ENCODE measurements at regions not wholly inside any gene's neighbourhood (a gene's known extent, or its start where the extent isn't known, plus 50 kb on each side); places are given as distances from the start of the nearest gene placed in this dataset.
"Not testable (repeated sequence)": the region's sequence is repeated elsewhere in the genome, so short reads cannot be mapped to it uniquely, and the experiment has no call there.

GRCh38 chr13:48828962-48829411 is 146.7 kb upstream of the FNDC3A start:
- no peak for ATAC-seq (ENCODE audit: low FRiP score)
- intact Hi-C loops (cut with DNase I): no loop called here
- H3K27ac ChIP-seq (ENCODE audit: low read depth in 1 of 2, low read length in 2 of 2): no peak overlapping the region
- no peak overlapping the region for H3K4me3 ChIP-seq (ENCODE audit: low read length in 2 of 2)
- no peak for DNase-seq
- H3K4me1 ChIP-seq (ENCODE audit: control insufficient read depth in 1 of 2, insufficient read depth in 2 of 2, low read length in 2 of 2): no peaks in the 10 kb centered on the region
- peaks cover 5% of the 10 kb centered on the region for H3K9me3 ChIP-seq (ENCODE audit: control insufficient read depth, low read length)
- no peaks in the 10 kb centered on the region for H3K27me3 ChIP-seq (ENCODE audit: control insufficient read depth in 1 of 2, insufficient read depth in 2 of 2, low read length in 1 of 2)
- H3K36me3 ChIP-seq (ENCODE audit: control insufficient read depth in 1 of 2, insufficient read depth in 2 of 2, low read length in 1 of 2): no peaks in the 10 kb centered on the region
- 69 to 84% methylated on average over 2 of the region's 2 CpGs for WGBS, 2 donors

DNA sequence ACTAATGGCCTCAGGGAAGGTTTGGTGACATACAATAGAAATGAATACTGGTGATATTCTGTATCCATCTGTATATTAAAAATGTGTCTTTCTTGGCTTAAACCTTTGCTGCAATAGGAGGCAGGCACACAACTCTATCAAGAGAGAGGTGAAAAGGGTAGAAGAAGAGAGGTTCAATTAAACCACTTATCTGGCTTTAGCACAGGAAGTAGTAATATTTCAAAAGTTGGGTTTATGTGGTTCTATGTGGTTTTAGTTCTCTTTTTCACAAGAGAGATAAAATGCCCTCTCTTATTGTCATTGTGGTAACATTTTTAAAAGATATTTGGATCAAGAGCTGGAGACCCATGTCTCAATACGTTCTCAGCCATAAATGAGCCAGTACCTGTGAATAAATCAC is 146.2 kb upstream of the FNDC3A start:
- intact Hi-C loops (cut with DNase I): no loop called here
- Histone ChIP-seq H3K36me3 (ENCODE audit: control insufficient read depth in 1 of 2, insufficient read depth in 2 of 2, low read length in 1 of 2) (no peaks in the 10 kb centered on the region), H3K4me1 (ENCODE audit: control insufficient read depth in 1 of 2, insufficient read depth in 2 of 2, low read length in 2 of 2) (no peaks in the 10 kb centered on the region), H3K27ac (ENCODE audit: low read depth in 1 of 2, low read length in 2 of 2) (no peak overlapping the region), H3K27me3 (ENCODE audit: control insufficient read depth in 1 of 2, insufficient read depth in 2 of 2, low read length in 1 of 2) (no peaks in the 10 kb centered on the region), H3K4me3 (ENCODE audit: low read length in 2 of 2) (no peak overlapping the region), H3K9me3 (ENCODE audit: control insufficient read depth, low read length) (peaks cover 5% of the 10 kb centered on the region)
- DNase-seq (no peak), ATAC-seq (ENCODE audit: low FRiP score) (no peak)
- 82 to 88% methylated on average over 1 of the region's 1 CpG for WGBS, 2 donors

- WGBS, 2 donors: 80 to 95% methylated on average over 7 of the region's 7 CpGs
- H3K4me3 ChIP-seq (ENCODE audit: low read length in 2 of 2): no peak overlapping the region
- H3K27me3 ChIP-seq (ENCODE audit: control insufficient read depth in 1 of 2, insufficient read depth in 2 of 2, low read length in 1 of 2): no peaks in the 10 kb centered on the region
- intact Hi-C loops (cut with DNase I): no loop called here
- H3K36me3 ChIP-seq (ENCODE audit: control insufficient read depth in 1 of 2, insufficient read depth in 2 of 2, low read length in 1 of 2): no peaks in the 10 kb centered on the region
- ATAC-seq (ENCODE audit: low FRiP score) (no peak), DNase-seq (no peak)
- H3K4me1 ChIP-seq (ENCODE audit: control insufficient read depth in 1 of 2, insufficient read depth in 2 of 2, low read length in 2 of 2): no peaks in the 10 kb centered on the region
- no peak overlapping the region for H3K27ac ChIP-seq (ENCODE audit: low read depth in 1 of 2, low read length in 2 of 2)
- H3K9me3 ChIP-seq (ENCODE audit: control insufficient read depth, low read length): peaks cover 5% of the 10 kb centered on the region
These were observed 144.5 kb upstream of the FNDC3A start for GRCh38 chr13:48831248-48831647.

- Histone ChIP-seq H3K4me1 (ENCODE audit: control insufficient read depth in 1 of 2, insufficient read depth in 2 of 2, low read length in 2 of 2) (no peaks in the 10 kb centered on the region), H3K36me3 (ENCODE audit: control insufficient read depth in 1 of 2, insufficient read depth in 2 of 2, low read length in 1 of 2) (no peaks in the 10 kb centered on the region), H3K27me3 (ENCODE audit: control insufficient read depth in 1 of 2, insufficient read depth in 2 of 2, low read length in 1 of 2) (no peaks in the 10 kb centered on the region), H3K27ac (ENCODE audit: low read depth in 1 of 2, low read length in 2 of 2) (no peak overlapping the region), H3K9me3 (ENCODE audit: control insufficient read depth, low read length) (no peaks in the 10 kb centered on the region), H3K4me3 (ENCODE audit: low read length in 2 of 2) (no peak overlapping the region)
- ATAC-seq (ENCODE audit: low FRiP score) (no peak), DNase-seq (no peak)
- WGBS, 2 donors: 81 to 83% methylated on average over 3 of the region's 3 CpGs
- intact Hi-C loops (cut with DNase I): no loop called here
These were observed 142.3 kb upstream of the FNDC3A start for GRCh38 chr13:48833412-48833811.

GRCh38 chr13:48835326-48835725 is 140.4 kb upstream of the FNDC3A start:
- H3K27me3 ChIP-seq (ENCODE audit: control insufficient read depth in 1 of 2, insufficient read depth in 2 of 2, low read length in 1 of 2); H3K9me3 ChIP-seq (ENCODE audit: control insufficient read depth, low read length); H3K4me1 ChIP-seq (ENCODE audit: control insufficient read depth in 1 of 2, insufficient read depth in 2 of 2, low read length in 2 of 2); ATAC-seq (ENCODE audit: low FRiP score); H3K4me3 ChIP-seq (ENCODE audit: low read length in 2 of 2); intact Hi-C loops (cut with DNase I); DNase-seq; H3K27ac ChIP-seq (ENCODE audit: low read depth in 1 of 2, low read length in 2 of 2); H3K36me3 ChIP-seq (ENCODE audit: control insufficient read depth in 1 of 2, insufficient read depth in 2 of 2, low read length in 1 of 2): not testable (repeated sequence)
- 93 to 95% methylated on average over 5 of the region's 5 CpGs for WGBS, 2 donors

- H3K9me3 ChIP-seq (ENCODE audit: control insufficient read depth, low read length): no peaks in the 10 kb centered on the region
- DNase-seq: no peak
- H3K4me3 ChIP-seq (ENCODE audit: low read length in 2 of 2): no peak overlapping the region
- no peak for ATAC-seq (ENCODE audit: low FRiP score)
- intact Hi-C loops (cut with DNase I): no loop called here
- WGBS, 2 donors: 74 to 77% methylated on average over 5 of the region's 5 CpGs
- no peak overlapping the region for H3K27ac ChIP-seq (ENCODE audit: low read depth in 1 of 2, low read length in 2 of 2)
- H3K4me1 ChIP-seq (ENCODE audit: control insufficient read depth in 1 of 2, insufficient read depth in 2 of 2, low read length in 2 of 2): peaks cover 2 to 3% of the 10 kb centered on the region in 2 donors
- H3K27me3 ChIP-seq (ENCODE audit: control insufficient read depth in 1 of 2, insufficient read depth in 2 of 2, low read length in 1 of 2): no peaks in the 10 kb centered on the region
- no peaks in the 10 kb centered on the region for H3K36me3 ChIP-seq (ENCODE audit: control insufficient read depth in 1 of 2, insufficient read depth in 2 of 2, low read length in 1 of 2)
These were observed 137.3 kb upstream of the FNDC3A start for GRCh38 chr13:48838193-48838973.

GRCh38 chr13:48839171-48839570 is 136.5 kb upstream of the FNDC3A start:
- Histone ChIP-seq H3K9me3 (ENCODE audit: control insufficient read depth, low read length) (no peaks in the 10 kb centered on the region), H3K27me3 (ENCODE audit: control insufficient read depth in 1 of 2, insufficient read depth in 2 of 2, low read length in 1 of 2) (no peaks in the 10 kb centered on the region), H3K27ac (ENCODE audit: low read depth in 1 of 2, low read length in 2 of 2) (no peak overlapping the region), H3K4me3 (ENCODE audit: low read length in 2 of 2) (no peak overlapping the region), H3K36me3 (ENCODE audit: control insufficient read depth in 1 of 2, insufficient read depth in 2 of 2, low read length in 1 of 2) (no peaks in the 10 kb centered on the region), H3K4me1 (ENCODE audit: control insufficient read depth in 1 of 2, insufficient read depth in 2 of 2, low read length in 2 of 2) (peaks cover 2 to 5% of the 10 kb centered on the region in 2 donors)
- intact Hi-C loops (cut with DNase I): no loop called here
- 85 to 90% methylated on average over 3 of the region's 3 CpGs for WGBS, 2 donors
- ATAC-seq (ENCODE audit: low FRiP score) (no peak), DNase-seq (no peak)

GRCh38 chr13:48840366-48840765 is 135.3 kb upstream of the FNDC3A start:
- Histone ChIP-seq H3K27me3 (ENCODE audit: control insufficient read depth in 1 of 2, insufficient read depth in 2 of 2, low read length in 1 of 2) (no peaks in the 10 kb centered on the region), H3K36me3 (ENCODE audit: control insufficient read depth in 1 of 2, insufficient read depth in 2 of 2, low read length in 1 of 2) (no peaks in the 10 kb centered on the region), H3K27ac (ENCODE audit: low read depth in 1 of 2, low read length in 2 of 2) (no peak overlapping the region), H3K4me3 (ENCODE audit: low read length in 2 of 2) (no peak overlapping the region), H3K9me3 (ENCODE audit: control insufficient read depth, low read length) (no peaks in the 10 kb centered on the region), H3K4me1 (ENCODE audit: control insufficient read depth in 1 of 2, insufficient read depth in 2 of 2, low read length in 2 of 2) (peaks cover 2 to 6% of the 10 kb centered on the region in 2 donors)
- WGBS, 2 donors: 92 to 96% methylated on average over 1 of the region's 1 CpG
- DNase-seq (no peak), ATAC-seq (ENCODE audit: low FRiP score) (no peak)
- intact Hi-C loops (cut with DNase I): no loop called here

DNA sequence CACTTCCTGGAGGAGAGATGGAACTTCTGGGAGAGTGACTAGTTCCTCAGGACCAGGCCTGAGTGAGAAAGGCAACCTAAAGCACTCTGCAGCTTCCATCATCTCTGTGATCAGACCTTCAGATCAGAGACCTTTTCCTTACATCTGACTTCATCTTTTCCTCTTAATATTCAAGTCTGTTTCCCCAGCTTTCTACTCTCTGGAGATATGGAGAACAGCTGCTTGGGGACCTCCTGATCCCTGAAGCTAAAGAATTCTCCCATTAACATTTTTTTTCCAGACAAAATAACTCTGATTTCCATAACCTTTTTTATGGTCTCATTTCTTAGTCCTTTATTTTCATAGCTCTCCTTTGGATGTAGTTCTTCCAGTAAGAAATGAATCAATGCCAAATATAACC is 133.4 kb upstream of the FNDC3A start:
- intact Hi-C loops (cut with DNase I): no loop called here
- Histone ChIP-seq H3K9me3 (ENCODE audit: control insufficient read depth, low read length) (no peaks in the 10 kb centered on the region), H3K4me3 (ENCODE audit: low read length in 2 of 2) (no peak overlapping the region), H3K27me3 (ENCODE audit: control insufficient read depth in 1 of 2, insufficient read depth in 2 of 2, low read length in 1 of 2) (no peaks in the 10 kb centered on the region), H3K36me3 (ENCODE audit: control insufficient read depth in 1 of 2, insufficient read depth in 2 of 2, low read length in 1 of 2) (no peaks in the 10 kb centered on the region), H3K4me1 (ENCODE audit: control insufficient read depth in 1 of 2, insufficient read depth in 2 of 2, low read length in 2 of 2) (peaks cover 2 to 6% of the 10 kb centered on the region in 2 donors), H3K27ac (ENCODE audit: low read depth in 1 of 2, low read length in 2 of 2) (no peak overlapping the region)
- no peak for ATAC-seq (ENCODE audit: low FRiP score)
- no peak for DNase-seq

Measured in aorta (tissue), 5 donors.